GM18870 (cell line): ENCODE measurements at regions not wholly inside any gene's neighbourhood (a gene's known extent, or its start where the extent isn't known, plus 50 kb on each side); places are given as distances from the start of the nearest gene placed in this dataset.
"Not testable (repeated sequence)": the region's sequence is repeated elsewhere in the genome, so short reads cannot be mapped to it uniquely, and the experiment has no call there.

Experiments
- ATAC-seq: cut with Tn5 transposase; IDR thresholded peaks from one replicate; pipeline ENCODE4 v1.9.1; 2021; ENCODE audit warnings: moderate library complexity; ENCODE audit not compliant: unreplicated experiment

DNA sequence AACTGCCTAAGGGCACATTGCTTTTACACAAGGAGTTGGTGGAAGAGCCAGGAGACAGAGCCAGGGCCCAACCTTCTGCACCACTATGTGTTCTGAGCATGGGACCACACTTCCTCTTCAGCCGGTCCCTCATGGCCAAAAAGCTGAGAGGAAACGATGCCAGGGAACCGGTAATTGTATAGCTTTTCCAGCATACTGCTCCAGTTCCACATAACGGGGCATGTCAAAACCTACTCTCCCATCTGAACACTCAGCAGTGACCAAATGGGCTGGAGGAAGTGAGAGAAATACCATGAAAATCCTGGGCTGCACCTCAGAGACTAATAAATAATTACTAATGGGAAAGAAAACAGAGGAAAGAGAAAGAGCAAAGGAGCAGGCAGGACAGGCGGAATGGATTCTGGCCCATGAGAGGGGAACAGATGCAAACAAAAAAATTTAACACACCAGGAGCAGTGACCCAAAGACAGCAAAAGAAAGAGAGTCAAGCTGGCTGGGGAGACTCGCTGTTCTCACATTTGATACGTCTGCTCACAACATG is 52.0 kb upstream of the BMP2 start:
- ATAC-seq, result no peak

DNA sequence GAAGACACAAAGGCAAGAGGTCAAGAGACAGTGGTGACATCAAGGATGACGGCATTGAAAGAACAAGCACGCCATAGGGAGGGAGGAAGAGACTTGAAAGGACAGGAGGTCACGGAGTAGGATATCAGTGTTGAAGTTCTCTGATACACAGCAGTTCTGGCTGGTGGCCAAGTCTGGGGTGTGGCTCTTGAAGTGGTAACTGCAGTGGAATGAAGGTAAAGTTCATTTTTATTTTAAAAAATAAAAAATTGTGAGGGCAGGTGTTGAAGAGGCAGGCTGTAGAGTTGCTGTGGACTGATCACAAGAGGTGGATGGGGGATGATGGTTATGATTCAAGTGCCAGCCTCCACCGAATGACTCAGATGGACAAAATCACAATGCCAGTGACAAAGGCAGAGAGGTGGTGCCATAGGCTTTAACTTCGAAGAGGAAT is 53.2 kb upstream of the BMP2 start:
- ATAC-seq, result no peak

- no peak for ATAC-seq
Observed at GRCh38 chr20:6711951-6712649, 55.4 kb upstream of the BMP2 start.

DNA sequence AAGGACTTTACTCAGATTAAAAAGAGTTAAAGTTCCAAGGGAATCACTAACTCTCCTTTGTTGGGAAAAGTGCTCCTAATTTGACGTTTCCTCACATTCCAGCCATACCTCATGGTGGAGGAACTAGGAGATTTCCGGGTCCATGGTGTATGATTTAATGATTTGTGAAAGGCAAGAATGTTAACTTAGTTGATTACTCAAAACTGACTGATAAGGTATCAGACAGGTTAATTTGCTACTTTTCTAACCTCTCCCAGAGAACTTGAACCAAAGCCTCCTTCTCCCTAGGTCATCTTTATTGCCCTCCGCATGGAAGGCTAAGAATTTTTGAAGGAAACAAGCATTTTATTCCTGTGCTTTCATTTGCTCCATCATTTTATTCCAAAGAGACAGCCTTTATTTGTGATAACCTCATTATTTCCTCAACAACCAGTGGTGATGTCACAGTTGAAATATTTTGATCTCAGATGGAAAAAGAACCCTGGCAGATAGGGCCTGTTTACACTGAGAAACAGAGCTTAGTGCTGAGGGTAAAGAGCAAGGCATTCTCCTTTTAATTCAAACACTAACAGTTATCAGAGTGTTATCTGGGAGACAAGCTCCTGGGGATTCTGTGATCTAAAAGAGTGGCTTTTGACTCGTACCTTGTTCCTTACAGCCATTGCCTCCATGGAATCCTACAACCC is 57.4 kb upstream of the BMP2 start:
- no peak for ATAC-seq

GRCh38 chr20:6708010-6708409 is 59.5 kb upstream of the BMP2 start:
- ATAC-seq, result no peak

- ATAC-seq, result no peak
Observed at GRCh38 chr20:6707321-6707831, 60.1 kb upstream of the BMP2 start.

DNA sequence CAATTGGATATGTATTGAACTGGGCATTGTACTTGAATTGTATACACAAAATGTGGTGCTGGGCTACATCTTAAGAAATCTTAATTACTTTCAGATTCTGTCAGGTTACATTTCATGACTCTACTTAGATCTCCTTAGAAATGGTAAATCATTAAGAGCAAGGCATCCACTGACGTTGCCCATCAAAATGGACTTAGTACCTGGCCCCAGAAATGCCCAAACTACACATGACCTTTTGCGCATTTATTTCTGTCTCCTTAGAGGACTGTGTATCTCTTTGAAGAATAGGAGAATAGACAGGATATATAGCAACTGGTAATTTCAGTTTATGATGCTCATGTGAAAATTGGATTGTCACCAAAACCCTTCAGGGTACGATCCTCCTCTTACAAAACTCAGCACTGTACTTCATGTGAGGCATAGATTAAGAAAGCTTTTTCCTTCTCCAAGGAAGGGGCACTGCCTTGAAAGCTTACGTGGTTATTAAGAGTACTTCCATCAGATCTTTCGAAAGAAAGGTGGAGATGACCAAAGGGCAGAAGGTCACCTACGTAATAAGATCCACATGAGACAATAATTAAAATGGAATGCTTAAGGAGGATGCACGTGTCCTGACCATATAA is 61.4 kb upstream of the BMP2 start:
- ATAC-seq, result no peak

- ATAC-seq, result no peak
Observed at GRCh38 chr20:6705106-6705766, 62.2 kb upstream of the BMP2 start.

GRCh38 chr20:6704132-6704861 is 63.2 kb upstream of the BMP2 start:
- ATAC-seq, result no peak

GRCh38 chr20:6703656-6704055 is 63.8 kb upstream of the BMP2 start:
- no peak for ATAC-seq

GRCh38 chr20:6703047-6703446 is 64.4 kb upstream of the BMP2 start:
- ATAC-seq, result no peak

GRCh38 chr20:6702144-6702543 is 65.3 kb upstream of the BMP2 start:
- no peak for ATAC-seq

DNA sequence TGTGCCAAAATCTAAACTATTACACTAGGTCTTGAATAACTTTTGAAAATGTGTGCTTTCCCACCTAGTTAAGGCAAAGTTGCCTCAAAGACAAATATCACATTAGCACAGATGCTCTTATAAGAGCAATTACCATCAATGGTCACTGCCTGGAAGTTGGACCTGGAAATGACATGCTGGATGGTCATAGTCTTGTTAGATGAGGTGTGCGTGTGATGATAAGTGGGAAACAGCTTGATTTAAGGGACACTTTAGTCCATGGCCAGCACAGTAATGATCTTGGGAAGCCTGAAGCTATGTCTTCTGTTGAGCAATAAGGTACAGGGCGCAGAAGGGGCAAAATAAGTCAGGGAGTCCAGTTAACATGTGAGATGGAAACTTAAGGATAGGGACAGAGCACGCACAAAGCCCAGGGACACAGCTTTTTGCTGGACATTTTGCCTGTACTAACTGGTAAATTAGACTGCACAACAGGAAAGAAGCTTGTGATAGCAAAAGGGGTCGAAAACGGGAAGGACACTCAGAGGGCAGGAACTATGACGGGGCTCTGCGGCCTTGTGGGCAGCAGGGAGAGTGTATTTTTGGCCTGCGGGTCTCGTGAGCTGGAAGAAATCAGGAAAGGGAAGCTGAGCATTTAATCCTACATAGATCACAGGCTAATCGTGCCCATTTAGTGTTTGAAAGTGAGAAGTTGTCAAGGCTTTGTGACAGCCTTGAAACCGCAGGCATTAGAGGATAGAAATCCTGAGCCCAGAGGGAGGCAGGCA is 66.7 kb upstream of the BMP2 start:
- no peak for ATAC-seq

GRCh38 chr20:6699921-6700562 is 67.4 kb upstream of the BMP2 start:
- ATAC-seq, result no peak

GRCh38 chr20:6698723-6699122 is 68.8 kb upstream of the BMP2 start:
- no peak for ATAC-seq

- ATAC-seq, result no peak
Observed at GRCh38 chr20:6698056-6698455, 69.4 kb upstream of the BMP2 start.

DNA sequence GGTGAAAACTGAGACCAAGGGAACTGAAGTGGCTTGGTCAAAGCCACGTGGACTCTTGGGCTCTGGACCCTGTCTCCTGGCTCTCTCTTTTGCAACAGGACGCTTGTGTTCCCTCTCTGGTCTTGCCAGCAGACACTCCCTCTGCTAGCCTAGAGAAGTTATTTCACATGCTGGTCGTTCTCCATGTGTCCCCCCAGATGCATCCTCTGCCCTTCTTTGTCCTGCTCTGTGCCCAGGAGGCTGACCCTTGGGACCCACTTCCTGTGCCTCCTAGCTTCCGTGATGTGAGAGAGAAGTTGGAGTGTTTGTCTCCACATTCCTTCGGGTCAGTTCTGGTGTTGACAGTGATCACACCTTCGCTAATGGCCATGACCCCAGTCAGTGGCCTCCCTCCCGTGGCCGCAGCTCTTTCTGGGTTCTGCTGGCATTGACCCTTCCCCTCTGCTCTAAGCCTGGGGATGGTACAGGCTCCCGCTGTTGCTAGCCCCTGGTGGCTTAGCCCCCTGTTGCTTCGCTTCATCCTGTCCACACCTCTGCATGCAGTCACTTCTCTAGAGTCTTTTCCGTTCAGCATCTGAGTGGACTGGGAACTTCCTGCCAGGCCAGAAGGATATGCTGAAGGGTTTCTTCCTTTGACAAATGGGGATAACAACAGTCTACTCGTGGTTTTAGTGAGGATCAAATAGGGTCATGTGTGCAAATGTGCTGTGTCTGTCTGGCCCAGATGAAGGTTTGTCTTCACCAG is 70.1 kb upstream of the BMP2 start:
- ATAC-seq, result no peak

DNA sequence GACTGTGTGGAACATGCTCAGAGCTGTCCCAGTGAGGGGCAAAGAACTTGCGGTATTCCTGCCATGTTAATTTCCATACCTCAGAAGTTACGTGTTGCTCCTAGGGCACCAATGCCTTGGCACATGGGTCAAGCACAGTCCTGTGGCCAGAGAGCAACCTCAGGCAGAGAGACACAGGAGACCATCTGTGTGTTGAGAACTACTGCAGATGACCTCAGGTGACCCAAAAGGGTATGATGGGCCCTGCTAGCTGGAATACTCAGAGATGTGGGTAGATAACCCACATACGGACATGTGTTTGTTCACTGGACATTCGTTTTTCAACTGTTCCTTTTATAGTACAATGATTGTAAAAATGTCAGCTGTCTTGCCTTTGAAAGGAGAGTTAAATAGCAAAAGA is 71.5 kb upstream of the BMP2 start:
- ATAC-seq, result no peak

- not testable (repeated sequence) for ATAC-seq
Observed at GRCh38 chr20:6693808-6694198, 73.7 kb upstream of the BMP2 start.
